ENCODE measurements at regions not wholly inside any gene's neighbourhood (a gene's known extent, or its start where the extent isn't known, plus 50 kb on each side); places are given as distances from the start of the nearest gene placed in this dataset.
A peak's percentile ranks its signal among the peaks of the same experiment; 100 is the strongest.
"Not testable (repeated sequence)": the region's sequence is repeated elsewhere in the genome, so short reads cannot be mapped to it uniquely, and the experiment has no call there.

GRCh38 chr12:92061061-92061460, 84.6 kb downstream of the BTG1 start:
- DNase-seq (ENCODE audit: low read depth in 3 of 3), result no peak

GRCh38 chr12:92059960-92060359, 85.7 kb downstream of the BTG1 start:
- no peak for DNase-seq (ENCODE audit: low read depth in 3 of 3)

GRCh38 chr12:92058664-92059063, 87.0 kb downstream of the BTG1 start:
- no peak for DNase-seq (ENCODE audit: low read depth in 3 of 3)

- DNase-seq (ENCODE audit: low read depth in 3 of 3), result not testable (repeated sequence)
Observed at GRCh38 chr12:92056756-92057155, 88.9 kb downstream of the BTG1 start.

GRCh38 chr12:92056290-92056689, 89.4 kb downstream of the BTG1 start:
- no peak for DNase-seq (ENCODE audit: low read depth in 3 of 3)

GRCh38 chr12:92055877-92056276, 89.8 kb downstream of the BTG1 start:
- DNase-seq (ENCODE audit: low read depth in 3 of 3), result peak in 2 of 3 experiments; percentile 48 to 58

GRCh38 chr12:92051441-92051840, 94.2 kb downstream of the BTG1 start:
- no peak for DNase-seq (ENCODE audit: low read depth in 3 of 3)

- no peak for DNase-seq (ENCODE audit: low read depth in 3 of 3)
Observed at GRCh38 chr12:92049403-92049802, 96.2 kb downstream of the BTG1 start.

DNA sequence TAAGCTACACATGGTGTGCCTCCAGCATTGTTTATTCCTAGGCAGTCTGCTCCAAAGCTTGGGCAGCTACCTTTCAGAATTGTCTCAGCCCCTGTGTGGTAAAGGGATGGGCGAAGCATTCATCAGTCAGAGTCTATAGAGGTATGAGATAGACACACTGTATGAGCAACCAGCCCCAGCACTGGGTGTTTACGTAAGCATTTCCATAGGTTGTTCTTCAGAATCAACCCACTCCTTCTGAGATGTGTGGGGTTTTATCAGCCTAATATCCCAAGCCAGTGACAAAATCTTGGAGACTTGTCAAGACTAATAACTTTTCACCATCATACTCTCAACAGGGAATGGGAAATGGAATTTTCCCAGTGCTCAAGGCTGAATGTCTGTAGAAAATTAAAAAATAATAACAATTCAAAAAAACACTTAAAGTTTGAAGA, 98.2 kb downstream of the BTG1 start:
- DNase-seq (ENCODE audit: low read depth in 3 of 3), result no peak

DNA sequence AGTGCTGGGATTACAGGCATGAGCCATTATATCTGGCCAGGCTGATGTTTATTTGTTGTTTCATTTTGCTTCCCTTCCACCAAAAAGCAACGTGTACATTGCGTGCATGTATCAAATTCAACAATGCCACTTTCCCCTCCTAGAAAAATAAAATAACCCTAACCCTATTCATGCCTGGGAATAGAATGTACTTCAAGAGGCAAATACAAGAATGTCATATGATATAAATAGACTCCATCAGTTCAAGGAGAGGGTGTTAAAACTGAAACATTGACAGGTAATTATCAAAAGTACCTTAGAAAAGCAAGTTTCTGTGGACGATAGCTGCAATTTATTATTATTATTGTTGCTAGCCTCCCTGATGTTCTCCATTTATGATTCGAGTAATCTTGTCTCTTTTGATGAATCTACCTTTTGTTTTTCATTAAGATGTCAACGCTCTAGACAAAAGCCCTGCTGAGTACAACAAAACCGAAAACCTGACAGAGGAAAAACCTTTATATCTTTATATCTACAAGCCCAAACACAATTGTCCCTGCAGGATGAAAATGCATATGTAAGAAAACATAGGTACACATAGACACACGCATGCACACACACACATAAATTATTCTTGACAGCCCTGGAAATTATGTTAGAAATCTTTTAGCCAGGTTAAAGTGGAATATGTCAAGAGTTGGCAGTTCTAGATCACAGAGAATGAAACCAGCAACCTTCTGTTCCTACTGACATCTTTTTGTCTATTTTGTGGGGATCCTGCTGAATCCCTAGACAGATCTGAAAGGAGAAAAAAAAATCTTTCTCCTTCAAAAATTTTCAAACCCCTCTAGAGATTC, 98.9 kb downstream of the BTG1 start:
- DNase-seq (ENCODE audit: low read depth in 3 of 3), result no peak

GRCh38 chr12:92045852-92046251, 99.8 kb downstream of the BTG1 start:
- no peak for DNase-seq (ENCODE audit: low read depth in 3 of 3)

GRCh38 chr12:92044435-92044834, 101.2 kb downstream of the BTG1 start:
- no peak for DNase-seq (ENCODE audit: low read depth in 3 of 3)

DNA sequence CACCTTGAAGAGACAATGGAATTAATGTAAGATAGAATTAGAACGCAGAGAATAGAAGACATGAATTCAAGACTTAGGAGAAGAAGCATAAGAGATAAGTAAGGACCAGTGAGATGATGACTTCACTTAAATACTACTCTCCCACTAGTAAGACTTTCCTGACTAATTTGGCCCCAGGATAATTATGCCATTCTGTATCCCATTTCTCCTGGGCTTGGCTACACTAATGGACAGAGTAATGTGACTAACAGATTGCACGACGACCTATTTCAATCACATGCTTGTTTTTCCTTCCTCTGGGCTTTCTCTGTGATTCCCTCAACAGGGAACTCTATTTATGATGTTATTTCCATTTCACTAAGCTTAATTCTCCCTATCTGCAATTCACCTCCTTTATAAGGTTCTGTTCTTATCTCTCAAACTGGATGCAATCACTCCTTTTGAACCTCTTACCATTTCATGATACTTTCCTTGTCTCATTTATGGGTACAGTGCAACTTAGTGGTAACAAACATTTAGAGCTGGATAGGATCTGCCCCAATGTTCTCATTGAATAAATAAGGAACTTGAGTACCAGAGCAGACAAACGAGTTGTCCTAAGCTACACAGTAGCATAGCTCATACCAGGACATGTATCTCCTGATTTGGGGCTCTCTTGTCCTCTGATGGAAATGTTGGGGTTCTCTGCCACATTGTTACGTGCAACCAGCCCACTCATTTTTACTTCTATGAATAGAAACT, 102.7 kb downstream of the BTG1 start:
- DNase-seq (ENCODE audit: low read depth in 3 of 3), result no peak

DNA sequence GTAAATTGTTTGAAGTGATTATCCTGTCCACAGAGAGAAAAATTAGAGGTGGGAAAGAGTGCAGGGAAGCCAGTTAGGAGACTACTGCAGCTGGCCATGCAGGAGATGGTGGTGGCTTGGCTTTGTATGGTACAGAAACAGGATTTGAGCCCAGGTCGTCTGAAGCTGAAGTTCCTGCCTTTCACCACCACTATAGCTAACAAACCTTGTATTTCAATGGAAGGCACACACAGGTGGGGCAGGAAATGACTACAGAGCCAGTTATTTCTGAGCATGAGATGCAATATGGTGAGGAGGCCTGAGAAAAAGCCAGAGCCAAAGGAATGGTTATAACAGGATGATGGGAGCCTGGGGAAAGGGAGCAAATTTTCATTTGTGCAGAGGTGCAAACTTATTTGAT, 103.9 kb downstream of the BTG1 start:
- no peak for DNase-seq (ENCODE audit: low read depth in 3 of 3)

DNA sequence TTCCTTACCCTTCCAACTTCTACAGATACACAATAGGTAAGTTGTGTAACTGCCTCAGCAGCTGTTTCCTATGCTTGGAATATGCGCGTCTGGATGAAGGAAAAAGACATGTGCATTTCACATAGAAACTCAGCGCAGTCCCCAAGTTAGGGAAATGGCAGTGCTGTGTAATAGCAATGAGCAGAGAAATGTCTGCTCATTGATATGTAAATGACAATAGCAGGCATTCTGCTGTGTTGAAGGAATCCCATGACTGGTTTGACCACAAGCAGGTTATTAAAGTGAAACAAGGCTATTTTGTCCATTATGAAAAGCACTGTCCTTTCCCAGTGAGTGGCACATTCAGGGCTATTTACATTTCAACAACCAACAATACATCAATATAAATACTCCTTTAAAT, 106.6 kb downstream of the BTG1 start:
- DNase-seq (ENCODE audit: low read depth in 3 of 3), result no peak

DNA sequence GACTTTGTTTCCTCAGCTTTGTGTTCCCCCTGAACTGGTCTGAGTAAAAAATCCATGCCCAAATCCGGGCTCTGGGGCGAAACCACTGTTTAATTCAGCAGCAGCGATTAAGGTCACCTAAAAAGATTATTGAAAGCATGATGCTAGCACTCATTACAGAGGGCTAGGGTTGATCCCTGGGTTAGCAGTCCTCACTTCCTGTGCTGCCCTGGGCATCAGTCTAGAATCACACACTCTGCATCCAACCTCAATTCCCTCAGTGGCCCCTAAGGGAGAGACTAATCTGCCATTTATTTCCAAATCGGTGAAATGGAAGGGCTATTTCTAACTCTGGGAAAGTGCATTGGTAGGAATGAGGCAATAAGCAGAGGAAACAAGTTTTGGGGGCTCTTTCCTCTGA, 107.2 kb downstream of the BTG1 start:
- no peak for DNase-seq (ENCODE audit: low read depth in 3 of 3)

DNA sequence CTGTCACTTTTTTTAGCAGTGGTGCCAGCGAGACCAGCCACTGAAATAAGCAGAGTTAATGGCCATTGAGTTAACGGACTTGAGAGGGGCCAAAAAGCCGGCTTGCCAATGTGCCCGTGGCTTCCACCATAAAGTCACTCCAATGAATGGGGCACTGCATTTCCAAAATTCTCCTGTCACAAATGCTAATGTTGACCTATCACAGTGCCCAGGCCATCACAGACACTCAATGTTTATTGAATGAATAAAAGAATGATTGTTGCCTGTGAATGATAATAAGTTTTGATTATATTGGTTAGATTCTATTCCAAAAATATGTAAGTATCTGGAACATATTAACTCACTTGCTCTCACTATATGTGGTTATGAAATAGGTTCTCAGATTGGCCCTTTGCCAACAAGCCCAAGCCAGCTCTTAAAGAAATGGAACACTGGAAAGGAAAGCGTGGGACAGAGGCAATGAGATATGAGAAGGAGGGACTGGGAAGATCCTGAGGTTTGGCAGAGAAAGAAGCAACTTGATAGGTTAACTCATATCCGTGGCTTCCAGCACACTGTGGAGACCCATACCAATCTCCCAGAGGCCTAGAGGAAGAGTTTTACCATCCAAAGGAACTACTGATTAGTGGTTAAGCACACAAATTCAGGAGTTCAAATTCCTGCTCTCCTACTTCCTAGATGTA, 108.7 kb downstream of the BTG1 start:
- no peak for DNase-seq (ENCODE audit: low read depth in 3 of 3)

- no peak for DNase-seq (ENCODE audit: low read depth in 3 of 3)
Observed at GRCh38 chr12:92036061-92036620, 109.5 kb downstream of the BTG1 start.

DNA sequence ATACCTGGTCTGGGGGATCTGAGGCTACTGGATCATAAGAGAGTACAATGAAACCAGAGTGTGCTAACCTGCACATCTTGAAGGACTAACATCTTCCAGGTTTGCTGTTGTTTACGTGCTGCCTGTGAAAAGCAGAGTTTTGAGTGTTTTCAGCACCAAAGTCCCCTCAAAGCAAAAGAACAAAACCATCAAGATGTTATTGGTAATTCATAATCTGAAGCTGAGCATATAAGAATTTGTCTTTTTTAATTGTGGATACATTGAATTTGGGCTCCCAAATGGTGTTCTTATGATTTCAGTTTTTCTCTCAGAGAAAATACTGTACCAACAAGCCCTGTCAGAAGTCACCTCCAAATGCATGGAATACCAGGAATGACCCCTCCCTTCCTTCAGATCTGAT, 110.2 kb downstream of the BTG1 start:
- no peak for DNase-seq (ENCODE audit: low read depth in 3 of 3)

GRCh38 chr12:92034858-92035401, 110.7 kb downstream of the BTG1 start:
- DNase-seq (ENCODE audit: low read depth in 3 of 3), result peak in 2 of 3 experiments; percentile 5 to 12

DNA sequence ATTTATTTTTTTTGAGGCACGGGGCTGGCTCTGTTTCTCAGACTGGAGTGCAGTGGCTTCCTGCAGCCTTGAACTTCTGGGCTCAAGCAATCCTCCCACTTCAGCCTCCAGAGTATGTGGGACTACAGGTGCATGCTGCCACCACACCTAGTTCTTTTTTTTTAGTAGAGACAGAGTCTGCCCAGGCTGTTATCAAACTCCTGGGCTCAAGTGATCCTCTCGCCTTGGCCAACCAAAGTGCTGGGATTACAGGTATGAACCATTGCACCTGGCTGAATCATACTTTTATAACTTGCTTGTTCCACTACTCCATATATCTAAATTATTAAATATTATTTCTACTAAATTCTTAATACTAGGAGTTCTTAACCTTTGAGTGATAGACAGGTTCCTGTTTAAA, 111.6 kb downstream of the BTG1 start:
- DNase-seq (ENCODE audit: low read depth in 3 of 3), result no peak

- no peak for DNase-seq (ENCODE audit: low read depth in 3 of 3)
Observed at GRCh38 chr12:92032965-92033364, 112.7 kb downstream of the BTG1 start.
